ENCODE measurements at regions not wholly inside any gene's neighbourhood (a gene's known extent, or its start where the extent isn't known, plus 50 kb on each side); places are given as distances from the start of the nearest gene placed in this dataset.

GRCh38 chr6:150546457-150546856, 53.2 kb upstream of the PLEKHG1 start:
- TF ChIP-seq ATF3 (IDR thresholded peaks at IDR 0.05) (no peak), TCF7L2 (IDR thresholded peaks at IDR 0.05; ENCODE audit: borderline replicate concordance, extremely low read depth, insufficient read depth, insufficient read length) (no peak), POLR2A (IDR thresholded peaks at IDR 0.05; ENCODE audit: borderline replicate concordance, extremely low read depth, insufficient read depth, insufficient read length) (no peak), EZH2 (IDR thresholded peaks at IDR 0.05) (no peak), CTCF (IDR thresholded peaks at IDR 0.05 in 2 of 3, conservative IDR thresholded peaks at IDR 0.05 in 1 of 3; ENCODE audit: borderline replicate concordance in 1 of 3, insufficient read depth in 1 of 3, low read depth in 2 of 3, low read length in 2 of 3) (no peak), POLR2AphosphoS5 (IDR thresholded peaks at IDR 0.05; ENCODE audit: low read depth, low read length) (no peak), RAD21 (IDR thresholded peaks at IDR 0.05; ENCODE audit: low read depth) (no peak), ZNF274 (IDR thresholded peaks at IDR 0.05; ENCODE audit: low read depth, low read length) (no peak), JUND (IDR thresholded peaks at IDR 0.05) (no peak), CEBPB (IDR thresholded peaks at IDR 0.05; ENCODE audit: low read depth) (no peak), REST (IDR thresholded peaks at IDR 0.05; ENCODE audit: low read depth) (no peak), YY1 (IDR thresholded peaks at IDR 0.05; ENCODE audit: extremely low read depth, insufficient replicate concordance, low read depth, low read length) (no peak), ZBTB33 (IDR thresholded peaks at IDR 0.05; ENCODE audit: extremely low read depth, insufficient replicate concordance, low read length) (no peak), EZH2phosphoT487 (IDR thresholded peaks at IDR 0.05; ENCODE audit: borderline replicate concordance) (no peak)
